ENCODE measurements at regions not wholly inside any gene's neighbourhood (a gene's known extent, or its start where the extent isn't known, plus 50 kb on each side); places are given as distances from the start of the nearest gene placed in this dataset.

- TF ChIP-seq CTCF (IDR thresholded peaks at IDR 0.05) (no peak), POLR2A (IDR thresholded peaks at IDR 0.05) (no peak), POLR2AphosphoS5 (IDR thresholded peaks at IDR 0.05) (no peak), EP300 (IDR thresholded peaks at IDR 0.05) (no peak)
Observed at GRCh38 chr13:29993196-29993595, 142.8 kb upstream of the UBL3 start.
